OCI-LY7 (cell line): ENCODE measurements at regions not wholly inside any gene's neighbourhood (a gene's known extent, or its start where the extent isn't known, plus 50 kb on each side); places are given as distances from the start of the nearest gene placed in this dataset.

Experiments used
- EZH2phosphoT487 ChIP-seq: fragments of 200-600 bp; sonication (generic); IDR thresholded peaks from 2 replicates; pipeline ENCODE4 v1.6.1; 2018; ENCODE audit warnings: low read depth, borderline replicate concordance, mild to moderate bottlenecking, mixed run types, antibody characterized with exemption, low read length, moderate library complexity, mixed read lengths
- TF ChIP-seq, protein P1 (sequence below): fragments of 200-600 bp; sonication (generic); conservative IDR thresholded peaks from 2 replicates; pipeline ENCODE4 v1.5.1; 2014; ENCODE audit warnings: mild to moderate bottlenecking, antibody characterized with exemption, low read length, moderate library complexity, mixed read lengths

DNA sequence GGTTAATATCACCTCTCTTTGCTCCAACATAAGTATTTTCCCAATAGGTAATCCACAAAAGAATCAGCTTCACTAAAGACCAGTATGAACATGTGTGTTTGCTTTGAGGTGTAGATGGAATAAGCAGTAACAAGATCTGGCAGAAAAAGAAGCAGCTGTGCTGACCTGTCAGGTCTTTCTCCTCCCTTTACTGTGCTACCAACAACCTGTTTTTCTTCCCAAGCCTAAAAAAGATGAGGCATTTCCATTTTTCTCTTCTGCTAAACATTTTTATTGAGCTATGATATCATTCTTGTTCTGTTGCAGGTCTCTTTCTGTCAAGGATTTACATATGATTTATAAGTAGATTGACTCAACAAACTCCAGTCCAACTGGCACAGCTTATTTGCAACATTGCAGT, 315.2 kb upstream of the GLI3 start:
- TF ChIP-seq, protein P1, sequence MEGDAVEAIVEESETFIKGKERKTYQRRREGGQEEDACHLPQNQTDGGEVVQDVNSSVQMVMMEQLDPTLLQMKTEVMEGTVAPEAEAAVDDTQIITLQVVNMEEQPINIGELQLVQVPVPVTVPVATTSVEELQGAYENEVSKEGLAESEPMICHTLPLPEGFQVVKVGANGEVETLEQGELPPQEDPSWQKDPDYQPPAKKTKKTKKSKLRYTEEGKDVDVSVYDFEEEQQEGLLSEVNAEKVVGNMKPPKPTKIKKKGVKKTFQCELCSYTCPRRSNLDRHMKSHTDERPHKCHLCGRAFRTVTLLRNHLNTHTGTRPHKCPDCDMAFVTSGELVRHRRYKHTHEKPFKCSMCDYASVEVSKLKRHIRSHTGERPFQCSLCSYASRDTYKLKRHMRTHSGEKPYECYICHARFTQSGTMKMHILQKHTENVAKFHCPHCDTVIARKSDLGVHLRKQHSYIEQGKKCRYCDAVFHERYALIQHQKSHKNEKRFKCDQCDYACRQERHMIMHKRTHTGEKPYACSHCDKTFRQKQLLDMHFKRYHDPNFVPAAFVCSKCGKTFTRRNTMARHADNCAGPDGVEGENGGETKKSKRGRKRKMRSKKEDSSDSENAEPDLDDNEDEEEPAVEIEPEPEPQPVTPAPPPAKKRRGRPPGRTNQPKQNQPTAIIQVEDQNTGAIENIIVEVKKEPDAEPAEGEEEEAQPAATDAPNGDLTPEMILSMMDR, result no peak
- no peak for TF ChIP-seq EZH2phosphoT487
